Peyer's patch (tissue), 4 donors: ENCODE measurements at regions not wholly inside any gene's neighbourhood (a gene's known extent, or its start where the extent isn't known, plus 50 kb on each side); places are given as distances from the start of the nearest gene placed in this dataset.
"Not testable (repeated sequence)": the region's sequence is repeated elsewhere in the genome, so short reads cannot be mapped to it uniquely, and the experiment has no call there.

ENCODE experiments used
- POLR2A ChIP-seq, 2 donors: fragments of 450-650 bp; IDR thresholded peaks; one replicate each; pipeline ENCODE4 v1.5.1; 2017; ENCODE audit warnings: antibody characterized with exemption in 2 of 2, mild to moderate bottlenecking in 2 of 2, moderate library complexity in 2 of 2
- TF ChIP-seq, protein P1 (sequence below), 6 experiments: fragments of 450-650 bp in 4 of 6; fragments of 200-600 bp in 2 of 6; sonication (generic) in 1 of 6; IDR thresholded peaks; one replicate each; pipeline ENCODE4 v1.5.1; 2017 to 2019; ENCODE audit warnings: antibody characterized with exemption in 6 of 6, mild to moderate bottlenecking in 3 of 6, moderate library complexity in 1 of 6

GRCh38 chr2:87592974-87593373 lies 154.9 kb upstream of the PLGLB2 start:
- TF ChIP-seq, protein P1, sequence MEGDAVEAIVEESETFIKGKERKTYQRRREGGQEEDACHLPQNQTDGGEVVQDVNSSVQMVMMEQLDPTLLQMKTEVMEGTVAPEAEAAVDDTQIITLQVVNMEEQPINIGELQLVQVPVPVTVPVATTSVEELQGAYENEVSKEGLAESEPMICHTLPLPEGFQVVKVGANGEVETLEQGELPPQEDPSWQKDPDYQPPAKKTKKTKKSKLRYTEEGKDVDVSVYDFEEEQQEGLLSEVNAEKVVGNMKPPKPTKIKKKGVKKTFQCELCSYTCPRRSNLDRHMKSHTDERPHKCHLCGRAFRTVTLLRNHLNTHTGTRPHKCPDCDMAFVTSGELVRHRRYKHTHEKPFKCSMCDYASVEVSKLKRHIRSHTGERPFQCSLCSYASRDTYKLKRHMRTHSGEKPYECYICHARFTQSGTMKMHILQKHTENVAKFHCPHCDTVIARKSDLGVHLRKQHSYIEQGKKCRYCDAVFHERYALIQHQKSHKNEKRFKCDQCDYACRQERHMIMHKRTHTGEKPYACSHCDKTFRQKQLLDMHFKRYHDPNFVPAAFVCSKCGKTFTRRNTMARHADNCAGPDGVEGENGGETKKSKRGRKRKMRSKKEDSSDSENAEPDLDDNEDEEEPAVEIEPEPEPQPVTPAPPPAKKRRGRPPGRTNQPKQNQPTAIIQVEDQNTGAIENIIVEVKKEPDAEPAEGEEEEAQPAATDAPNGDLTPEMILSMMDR (IDR thresholded peaks at IDR 0.05): not testable (repeated sequence)
- not testable (repeated sequence) for TF ChIP-seq POLR2A (IDR thresholded peaks at IDR 0.05)
